Omental fat pad (tissue), 3 donors: ENCODE measurements at regions not wholly inside any gene's neighbourhood (a gene's known extent, or its start where the extent isn't known, plus 50 kb on each side); places are given as distances from the start of the nearest gene placed in this dataset.

Experiments used
- ATAC-seq: fragments of 150-250 bp; one replicate; pipeline ENCODE4 v1.9.1; 2016; ENCODE audit warnings: mild to moderate bottlenecking, moderate library complexity; ENCODE audit not compliant: low FRiP score
- DNase-seq: peaks from one replicate; pipeline ENCODE4 v3.0.0-alpha.2; 2019; ENCODE audit warnings: low spot score
- TF ChIP-seq, protein P1 (sequence below), 3 donors: fragments of 450-650 bp; IDR thresholded peaks; one replicate each; pipeline ENCODE4 v1.5.1; 2016 to 2017; ENCODE audit warnings: antibody characterized with exemption in 3 of 3, mild to moderate bottlenecking in 3 of 3, moderate library complexity in 2 of 3

DNA sequence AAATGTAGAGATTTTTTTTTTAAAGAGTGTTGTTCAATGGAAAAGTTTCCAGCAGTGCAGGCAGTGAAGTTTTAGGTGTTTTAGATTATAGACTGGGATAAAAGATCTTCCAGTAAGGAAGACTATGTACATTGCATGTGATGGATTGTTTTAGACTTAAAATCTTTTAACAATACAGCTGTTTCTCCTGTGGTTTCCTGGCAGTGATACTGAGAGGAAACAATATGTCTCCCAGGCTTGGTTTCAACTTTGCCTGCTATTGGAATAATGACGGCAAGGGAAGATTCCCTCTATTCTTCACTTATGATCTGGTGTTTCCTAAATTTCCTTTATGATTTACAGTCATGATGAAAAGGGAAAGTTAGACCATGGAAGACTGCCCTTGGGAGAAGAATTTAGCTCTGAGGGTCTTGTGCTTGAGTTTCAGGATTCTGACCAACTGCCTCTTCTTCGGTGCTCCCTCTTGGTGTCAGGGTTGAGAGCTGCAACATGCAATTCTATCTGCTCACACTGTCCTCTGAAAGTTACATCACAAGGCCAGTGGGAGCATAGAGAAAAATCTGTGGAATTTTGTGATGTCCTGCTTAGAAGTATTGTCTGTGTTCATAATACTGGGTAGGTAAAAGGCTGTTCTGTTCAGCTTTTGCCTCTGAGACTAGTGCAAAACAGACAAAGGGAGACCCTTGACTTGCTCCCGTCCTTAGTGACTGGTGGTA is 262.8 kb upstream of the MAN1A1 start:
- TF ChIP-seq, protein P1, sequence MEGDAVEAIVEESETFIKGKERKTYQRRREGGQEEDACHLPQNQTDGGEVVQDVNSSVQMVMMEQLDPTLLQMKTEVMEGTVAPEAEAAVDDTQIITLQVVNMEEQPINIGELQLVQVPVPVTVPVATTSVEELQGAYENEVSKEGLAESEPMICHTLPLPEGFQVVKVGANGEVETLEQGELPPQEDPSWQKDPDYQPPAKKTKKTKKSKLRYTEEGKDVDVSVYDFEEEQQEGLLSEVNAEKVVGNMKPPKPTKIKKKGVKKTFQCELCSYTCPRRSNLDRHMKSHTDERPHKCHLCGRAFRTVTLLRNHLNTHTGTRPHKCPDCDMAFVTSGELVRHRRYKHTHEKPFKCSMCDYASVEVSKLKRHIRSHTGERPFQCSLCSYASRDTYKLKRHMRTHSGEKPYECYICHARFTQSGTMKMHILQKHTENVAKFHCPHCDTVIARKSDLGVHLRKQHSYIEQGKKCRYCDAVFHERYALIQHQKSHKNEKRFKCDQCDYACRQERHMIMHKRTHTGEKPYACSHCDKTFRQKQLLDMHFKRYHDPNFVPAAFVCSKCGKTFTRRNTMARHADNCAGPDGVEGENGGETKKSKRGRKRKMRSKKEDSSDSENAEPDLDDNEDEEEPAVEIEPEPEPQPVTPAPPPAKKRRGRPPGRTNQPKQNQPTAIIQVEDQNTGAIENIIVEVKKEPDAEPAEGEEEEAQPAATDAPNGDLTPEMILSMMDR (IDR thresholded peaks at IDR 0.05), result no peak
- no peak for ATAC-seq

DNA sequence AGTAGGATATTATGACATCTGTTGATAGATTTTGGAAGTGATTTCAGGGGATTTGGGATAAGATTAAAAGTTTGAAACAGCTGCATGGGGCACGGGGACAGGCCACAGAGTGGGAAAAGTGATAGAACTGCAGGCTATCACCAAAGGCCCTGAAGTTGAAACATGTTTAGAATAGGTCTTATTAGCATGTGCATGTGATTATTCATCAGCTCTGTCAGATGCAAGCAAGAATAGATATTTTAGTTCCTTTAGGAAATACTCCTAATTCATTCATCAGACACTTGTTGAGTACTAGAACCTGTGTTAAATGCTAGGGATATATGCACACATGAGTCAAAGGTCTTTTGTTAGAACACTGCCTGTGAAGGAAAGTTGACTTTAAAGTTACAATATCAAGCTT is 261.2 kb upstream of the MAN1A1 start:
- ATAC-seq, result no peak
- TF ChIP-seq, protein P1 (IDR thresholded peaks at IDR 0.05), result no peak
- DNase-seq, result no peak

More for the DNA sequence above, 262.8 kb upstream of the MAN1A1 start:
- DNase-seq, result no peak

DNA sequence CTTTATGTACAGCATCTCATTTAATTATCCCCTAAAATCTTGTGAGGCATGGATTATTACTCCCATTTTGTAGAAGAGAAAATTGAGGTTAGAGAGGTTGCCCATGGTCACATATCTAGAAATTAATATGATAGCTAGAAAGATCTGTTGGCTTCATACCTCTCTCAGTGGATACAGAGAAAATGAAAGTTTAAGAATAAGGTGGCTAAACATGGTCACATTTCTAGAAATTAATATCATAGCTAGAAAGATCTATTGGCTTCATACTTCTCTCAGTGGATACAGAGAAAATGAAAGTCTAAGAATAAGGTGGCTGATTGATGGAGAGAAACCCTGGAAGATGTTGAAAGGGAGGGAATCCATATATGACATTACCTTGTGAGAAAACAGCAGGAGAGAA is 260.7 kb upstream of the MAN1A1 start:
- DNase-seq (no peak), ATAC-seq (no peak)
- TF ChIP-seq, protein P1 (IDR thresholded peaks at IDR 0.05), result no peak

DNA sequence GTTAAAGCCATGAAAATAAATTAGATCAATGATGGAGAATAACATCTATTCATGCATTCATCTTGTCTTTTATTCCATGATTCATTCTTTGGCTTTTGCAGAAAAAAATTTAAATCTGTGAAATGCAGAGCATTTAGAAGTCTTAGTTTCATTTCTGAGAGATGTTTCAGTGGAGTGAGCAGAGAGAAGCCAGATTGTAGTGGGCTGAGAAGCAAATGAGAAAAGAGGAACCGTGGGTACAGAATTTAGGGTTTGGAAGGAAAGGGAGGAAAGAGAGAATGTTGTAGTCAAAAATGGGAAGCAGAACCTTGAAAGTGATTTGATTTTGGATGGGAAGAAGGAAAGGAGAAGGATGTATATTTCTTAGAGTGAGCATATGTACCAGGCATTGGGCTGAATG is 260.3 kb upstream of the MAN1A1 start:
- TF ChIP-seq, protein P1 (IDR thresholded peaks at IDR 0.05), result no peak
- no peak for DNase-seq
- no peak for ATAC-seq

DNA sequence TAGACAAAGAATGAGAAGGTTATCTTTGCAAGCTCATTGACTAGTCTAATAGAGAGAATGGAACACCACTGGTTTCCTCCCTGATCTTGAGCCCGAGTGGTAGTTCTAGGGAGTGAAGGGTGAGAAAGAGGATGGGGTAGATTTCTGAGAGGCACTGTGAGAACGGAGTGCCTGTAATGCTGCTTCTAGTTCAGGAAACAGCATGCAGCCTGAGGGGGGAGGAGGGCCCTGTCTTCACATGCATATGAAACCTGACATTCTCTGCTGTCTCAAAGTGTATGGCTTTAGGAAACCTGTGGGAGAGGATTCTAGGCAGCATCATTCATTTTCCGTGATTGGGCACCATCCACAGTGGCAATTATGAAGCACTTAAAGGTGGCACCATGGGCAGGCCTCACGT is 259.4 kb upstream of the MAN1A1 start:
- DNase-seq (no peak), ATAC-seq (no peak)
- TF ChIP-seq, protein P1 (IDR thresholded peaks at IDR 0.05), result no peak

DNA sequence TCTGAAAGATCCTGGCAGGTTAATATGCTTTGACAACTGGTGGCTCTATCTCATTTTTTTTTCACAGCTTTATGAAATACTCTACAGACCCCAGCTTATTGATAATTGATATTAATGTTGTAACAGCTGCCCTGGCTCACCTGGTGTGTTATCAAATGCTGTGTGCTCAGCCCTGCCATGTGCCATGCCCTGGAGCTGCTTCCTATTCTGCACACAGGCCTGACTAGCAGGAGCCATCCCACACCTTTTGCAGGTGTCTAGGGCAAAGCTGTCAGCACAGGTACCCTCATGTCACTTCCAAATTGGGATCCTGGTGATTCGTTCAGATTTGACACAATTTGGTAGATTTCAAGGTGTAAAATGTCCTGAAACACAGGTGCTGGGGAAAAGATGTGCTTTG is 254.6 kb upstream of the MAN1A1 start:
- DNase-seq, result no peak
- TF ChIP-seq, protein P1 (IDR thresholded peaks at IDR 0.05), result no peak
- ATAC-seq, result no peak

DNA sequence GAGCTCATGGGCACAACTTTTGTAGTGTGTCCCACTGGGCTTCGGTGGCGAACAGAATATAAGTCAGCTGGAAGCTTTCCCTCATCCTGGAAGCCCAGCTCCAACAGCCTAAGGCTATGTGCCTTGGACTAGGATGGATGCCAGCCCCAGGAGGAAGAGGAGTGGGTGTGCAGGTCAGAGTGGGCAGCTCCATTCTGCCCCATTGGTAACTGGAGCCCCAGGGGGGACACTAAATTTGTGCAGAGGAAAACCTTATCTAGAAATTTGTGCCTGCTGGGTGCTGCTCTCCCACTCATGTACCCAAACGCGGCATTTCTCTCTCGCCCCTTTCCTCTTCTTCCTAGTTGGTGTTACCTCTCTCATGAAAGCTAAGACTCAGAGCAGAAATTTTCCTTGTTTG is 253.9 kb upstream of the MAN1A1 start:
- TF ChIP-seq, protein P1 (IDR thresholded peaks at IDR 0.05), result no peak
- no peak for DNase-seq
- no peak for ATAC-seq
